Stimulated activated naive CD8-positive, alpha-beta T cell treated with anti-CD3 and anti-CD28 coated beads, Interleukin-15, Interleukin-2, amounts not matched to agents 100 ng/mL and 50 ng/mL, for 24 hours (primary cell): ENCODE measurements at regions not wholly inside any gene's neighbourhood (a gene's known extent, or its start where the extent isn't known, plus 50 kb on each side); places are given as distances from the start of the nearest gene placed in this dataset.

Source experiments
- H3K27ac Mint-ChIP-seq: one replicate; pipeline ENCODE4 v1.8.0; 2021; ENCODE audit warnings: mild to moderate bottlenecking, mixed read lengths
- H3K27me3 Mint-ChIP-seq: one replicate; pipeline ENCODE4 v1.8.0; 2021; ENCODE audit warnings: mixed read lengths
- H3K36me3 Mint-ChIP-seq: one replicate; pipeline ENCODE4 v1.8.0; 2021; ENCODE audit warnings: low read depth, mixed read lengths
- H3K4me1 Mint-ChIP-seq: one replicate; pipeline ENCODE4 v1.8.0; 2021; ENCODE audit warnings: low read depth, mixed read lengths
- H3K4me3 Mint-ChIP-seq: one replicate; pipeline ENCODE4 v1.8.0; 2021; ENCODE audit warnings: mild to moderate bottlenecking, mixed read lengths
- H3K9me3 Mint-ChIP-seq: one replicate; pipeline ENCODE4 v1.8.0; 2021; ENCODE audit warnings: mixed read lengths

GRCh38 chr17:45677770-45678169 is 106.3 kb upstream of the CRHR1 start:
- Mint-ChIP-seq H3K27me3 (peaks cover 16% of the 10 kb centered on the region), H3K36me3 (no peaks in the 10 kb centered on the region), H3K27ac (no peak overlapping the region), H3K4me3 (no peak overlapping the region), H3K9me3 (no peaks in the 10 kb centered on the region), H3K4me1 (no peaks in the 10 kb centered on the region)

GRCh38 chr17:45679426-45679825 is 104.7 kb upstream of the CRHR1 start:
- Mint-ChIP-seq H3K36me3 (no peaks in the 10 kb centered on the region), H3K27me3 (peaks cover 16% of the 10 kb centered on the region), H3K9me3 (no peaks in the 10 kb centered on the region), H3K27ac (no peak overlapping the region), H3K4me1 (no peaks in the 10 kb centered on the region), H3K4me3 (no peak overlapping the region)

- Mint-ChIP-seq H3K4me1 (no peaks in the 10 kb centered on the region), H3K36me3 (no peaks in the 10 kb centered on the region), H3K27me3 (peaks cover 12% of the 10 kb centered on the region), H3K4me3 (no peak overlapping the region), H3K9me3 (no peaks in the 10 kb centered on the region), H3K27ac (no peak overlapping the region)
Measured at GRCh38 chr17:45680360-45680759, 103.8 kb upstream of the CRHR1 start.

GRCh38 chr17:45681706-45682105 is 102.4 kb upstream of the CRHR1 start:
- H3K27me3 Mint-ChIP-seq: peaks cover 9% of the 10 kb centered on the region
- no peaks in the 10 kb centered on the region for H3K9me3 Mint-ChIP-seq
- H3K36me3 Mint-ChIP-seq: no peaks in the 10 kb centered on the region
- H3K4me1 Mint-ChIP-seq: no peaks in the 10 kb centered on the region
- H3K27ac Mint-ChIP-seq: no peak overlapping the region
- H3K4me3 Mint-ChIP-seq: no peak overlapping the region

- peaks cover 24% of the 10 kb centered on the region for H3K27me3 Mint-ChIP-seq
- no peaks in the 10 kb centered on the region for H3K4me1 Mint-ChIP-seq
- no peaks in the 10 kb centered on the region for H3K36me3 Mint-ChIP-seq
- H3K9me3 Mint-ChIP-seq: no peaks in the 10 kb centered on the region
- no peak overlapping the region for H3K27ac Mint-ChIP-seq
- H3K4me3 Mint-ChIP-seq: no peak overlapping the region
Measured at GRCh38 chr17:45686250-45686649, 97.9 kb upstream of the CRHR1 start.

- Mint-ChIP-seq H3K36me3 (no peaks in the 10 kb centered on the region), H3K27ac (no peak overlapping the region), H3K9me3 (no peaks in the 10 kb centered on the region), H3K27me3 (peaks cover 33% of the 10 kb centered on the region), H3K4me3 (no peak overlapping the region), H3K4me1 (no peaks in the 10 kb centered on the region)
Measured at GRCh38 chr17:45687594-45687993, 96.5 kb upstream of the CRHR1 start.

- no peak overlapping the region for H3K4me3 Mint-ChIP-seq
- H3K36me3 Mint-ChIP-seq: no peaks in the 10 kb centered on the region
Measured at GRCh38 chr17:45688353-45688752, 95.8 kb upstream of the CRHR1 start.

GRCh38 chr17:45688820-45689219 is 95.3 kb upstream of the CRHR1 start:
- H3K9me3 Mint-ChIP-seq: no peaks in the 10 kb centered on the region
- no peaks in the 10 kb centered on the region for H3K4me1 Mint-ChIP-seq
- H3K36me3 Mint-ChIP-seq: no peaks in the 10 kb centered on the region
- H3K4me3 Mint-ChIP-seq: no peak overlapping the region
- no peak overlapping the region for H3K27ac Mint-ChIP-seq
- H3K27me3 Mint-ChIP-seq: peaks cover 38% of the 10 kb centered on the region

More at GRCh38 chr17:45688353-45688752, 95.8 kb upstream of the CRHR1 start:
- Mint-ChIP-seq H3K27ac (no peak overlapping the region), H3K4me1 (no peaks in the 10 kb centered on the region), H3K27me3 (peaks cover 35% of the 10 kb centered on the region), H3K9me3 (no peaks in the 10 kb centered on the region)

- Mint-ChIP-seq H3K9me3 (no peaks in the 10 kb centered on the region), H3K36me3 (no peaks in the 10 kb centered on the region), H3K27ac (no peak overlapping the region), H3K27me3 (peaks cover 40% of the 10 kb centered on the region), H3K4me1 (no peaks in the 10 kb centered on the region), H3K4me3 (no peak overlapping the region)
Measured at GRCh38 chr17:45689451-45689850, 94.7 kb upstream of the CRHR1 start.

GRCh38 chr17:45690625-45691275 is 93.4 kb upstream of the CRHR1 start:
- Mint-ChIP-seq H3K9me3 (no peaks in the 10 kb centered on the region), H3K27me3 (peaks cover 51% of the 10 kb centered on the region), H3K27ac (no peak overlapping the region), H3K4me1 (no peaks in the 10 kb centered on the region), H3K4me3 (no peak overlapping the region), H3K36me3 (no peaks in the 10 kb centered on the region)

GRCh38 chr17:45692661-45693060 is 91.5 kb upstream of the CRHR1 start:
- Mint-ChIP-seq H3K27me3 (peaks cover 52% of the 10 kb centered on the region), H3K9me3 (no peaks in the 10 kb centered on the region), H3K4me3 (no peak overlapping the region)

GRCh38 chr17:45693792-45694191 is 90.3 kb upstream of the CRHR1 start:
- no peak overlapping the region for H3K27ac Mint-ChIP-seq
- H3K4me1 Mint-ChIP-seq: no peaks in the 10 kb centered on the region
- H3K9me3 Mint-ChIP-seq: no peaks in the 10 kb centered on the region
- H3K36me3 Mint-ChIP-seq: no peaks in the 10 kb centered on the region
- H3K4me3 Mint-ChIP-seq: no peak overlapping the region
- H3K27me3 Mint-ChIP-seq: peaks cover 55% of the 10 kb centered on the region

More at GRCh38 chr17:45692661-45693060, 91.5 kb upstream of the CRHR1 start:
- no peak overlapping the region for H3K27ac Mint-ChIP-seq
- H3K36me3 Mint-ChIP-seq: no peaks in the 10 kb centered on the region
- no peaks in the 10 kb centered on the region for H3K4me1 Mint-ChIP-seq

- H3K27ac Mint-ChIP-seq: no peak overlapping the region
- no peak overlapping the region for H3K4me3 Mint-ChIP-seq
- H3K4me1 Mint-ChIP-seq: no peaks in the 10 kb centered on the region
- peaks cover 45% of the 10 kb centered on the region for H3K27me3 Mint-ChIP-seq
- H3K36me3 Mint-ChIP-seq: no peaks in the 10 kb centered on the region
- no peaks in the 10 kb centered on the region for H3K9me3 Mint-ChIP-seq
Measured at GRCh38 chr17:45696442-45696841, 87.7 kb upstream of the CRHR1 start.

- no peak overlapping the region for H3K4me3 Mint-ChIP-seq
- H3K27me3 Mint-ChIP-seq: peaks cover 47% of the 10 kb centered on the region
- no peak overlapping the region for H3K27ac Mint-ChIP-seq
- no peaks in the 10 kb centered on the region for H3K36me3 Mint-ChIP-seq
- no peaks in the 10 kb centered on the region for H3K9me3 Mint-ChIP-seq
- H3K4me1 Mint-ChIP-seq: no peaks in the 10 kb centered on the region
Measured at GRCh38 chr17:45697076-45697475, 87.0 kb upstream of the CRHR1 start.

- no peaks in the 10 kb centered on the region for H3K36me3 Mint-ChIP-seq
- H3K4me3 Mint-ChIP-seq: no peak overlapping the region
- no peak overlapping the region for H3K27ac Mint-ChIP-seq
- H3K27me3 Mint-ChIP-seq: peaks cover 57% of the 10 kb centered on the region
- no peaks in the 10 kb centered on the region for H3K9me3 Mint-ChIP-seq
- H3K4me1 Mint-ChIP-seq: peaks cover 6% of the 10 kb centered on the region
Measured at GRCh38 chr17:45700171-45701090, 83.7 kb upstream of the CRHR1 start.
